ENCODE measurements at regions not wholly inside any gene's neighbourhood (a gene's known extent, or its start where the extent isn't known, plus 50 kb on each side); places are given as distances from the start of the nearest gene placed in this dataset.

DNA sequence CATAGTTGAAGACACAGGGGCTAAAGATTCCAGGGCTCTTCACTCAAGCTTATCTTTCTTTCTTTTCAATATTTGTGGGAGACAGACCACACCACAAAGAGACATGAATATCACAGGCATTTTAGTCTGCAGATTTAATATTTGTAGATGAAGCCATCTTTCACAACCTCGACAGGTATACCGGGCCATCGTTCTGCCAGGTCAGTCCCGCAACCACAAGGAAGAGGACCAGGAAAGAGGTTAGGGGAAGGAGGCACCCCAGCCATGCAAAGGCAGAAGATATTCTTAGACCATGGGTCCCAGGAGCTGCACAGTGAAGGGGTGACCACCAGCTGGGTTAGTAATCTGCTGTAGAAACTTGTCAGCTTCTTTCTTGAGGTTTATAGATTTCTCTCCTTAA, 66.8 kb upstream of the UCN3 start:
- ATAC-seq (ENCODE audit: poor library complexity) (no peak), DNase-seq (no peak)
- intact Hi-C loops (cut with DNase I) = no loop called here

DNA sequence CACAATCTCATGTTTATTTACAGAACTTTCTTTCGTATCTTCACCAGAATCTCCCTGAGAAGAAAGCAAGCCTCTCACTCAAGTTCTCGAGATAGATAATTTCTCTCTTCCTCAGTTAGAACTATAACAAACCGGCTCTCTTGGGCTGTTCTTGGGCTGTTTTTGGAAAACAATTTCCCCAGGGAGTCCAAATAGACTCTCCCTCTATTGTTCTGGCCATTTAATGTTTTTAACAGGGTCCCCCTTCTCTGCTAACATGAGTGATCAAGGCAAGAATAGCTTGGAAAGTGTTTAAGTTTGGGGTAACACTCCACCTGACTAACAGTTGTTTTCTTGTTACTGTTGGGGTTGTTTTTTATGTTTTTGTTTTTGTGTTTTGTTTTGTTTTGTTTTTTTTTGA, 64.8 kb upstream of the UCN3 start:
- DNase-seq (no peak), ATAC-seq (ENCODE audit: poor library complexity) (no peak)
- intact Hi-C loops (cut with DNase I) = no loop called here

DNA sequence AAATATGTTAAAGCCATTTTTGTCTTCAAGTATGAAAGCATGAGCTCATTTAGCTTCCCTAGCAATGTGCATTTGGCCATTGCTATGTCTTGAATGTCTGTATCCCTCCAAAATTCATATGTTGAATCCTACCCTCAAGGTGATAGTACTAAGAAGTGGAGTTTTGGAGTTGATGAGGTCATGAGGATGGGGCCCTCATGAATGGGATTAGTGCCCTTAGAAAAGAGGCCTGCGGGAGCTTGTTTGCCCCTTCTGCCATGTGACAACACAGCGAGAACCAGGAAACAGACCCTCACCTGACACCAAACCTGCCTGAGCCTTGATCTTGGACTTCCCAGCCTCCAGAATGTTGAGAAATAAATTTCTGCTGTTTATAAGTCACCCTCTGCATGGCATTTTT, 61.3 kb upstream of the UCN3 start:
- ATAC-seq (ENCODE audit: poor library complexity) = no peak
- intact Hi-C loops (cut with DNase I) = no loop called here
- no peak for DNase-seq

DNA sequence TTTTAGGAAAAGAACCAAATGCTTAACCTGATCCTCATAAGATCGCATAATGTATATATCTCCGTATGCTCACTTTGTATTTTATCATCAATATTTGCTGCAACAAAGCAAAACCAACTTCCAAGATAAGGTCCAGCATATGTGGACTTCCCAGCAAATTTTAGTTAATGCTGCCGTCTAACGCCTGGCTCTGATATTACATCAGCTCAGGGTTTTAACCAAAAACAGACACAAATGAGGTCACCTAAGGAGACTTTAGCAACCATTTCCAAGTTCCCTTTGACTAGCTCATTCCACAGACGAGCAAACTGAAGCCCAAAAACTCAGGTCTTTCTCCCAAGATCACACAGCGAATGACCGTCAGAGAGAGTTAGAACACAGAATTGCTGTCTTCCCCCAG, 59.4 kb upstream of the UCN3 start:
- DNase-seq (no peak), ATAC-seq (ENCODE audit: poor library complexity) (peak; percentile 61)
- intact Hi-C loops (cut with DNase I) = no loop called here

DNA sequence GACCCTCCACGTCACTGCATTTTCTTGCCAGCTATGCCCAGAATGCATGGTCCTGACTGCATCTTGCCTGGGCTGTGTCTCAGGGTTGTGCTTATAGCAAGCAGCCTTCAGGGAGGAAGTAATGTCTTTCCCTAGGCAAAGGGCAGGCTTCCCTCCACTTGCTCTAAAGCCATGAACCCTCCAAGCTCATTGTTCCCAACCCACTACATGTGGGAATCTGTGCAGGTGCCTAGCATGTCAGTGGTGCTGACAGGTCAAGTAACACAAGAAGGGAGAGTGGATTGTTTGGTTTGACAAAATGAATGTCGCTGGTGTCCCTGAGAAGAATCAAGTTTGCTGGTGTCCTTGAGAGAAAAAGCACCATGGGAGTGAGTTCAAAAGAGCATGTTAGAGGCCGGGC, 53.9 kb upstream of the UCN3 start:
- intact Hi-C loops (cut with DNase I) = no loop called here
- no peak for DNase-seq
- ATAC-seq (ENCODE audit: poor library complexity) = no peak

DNA sequence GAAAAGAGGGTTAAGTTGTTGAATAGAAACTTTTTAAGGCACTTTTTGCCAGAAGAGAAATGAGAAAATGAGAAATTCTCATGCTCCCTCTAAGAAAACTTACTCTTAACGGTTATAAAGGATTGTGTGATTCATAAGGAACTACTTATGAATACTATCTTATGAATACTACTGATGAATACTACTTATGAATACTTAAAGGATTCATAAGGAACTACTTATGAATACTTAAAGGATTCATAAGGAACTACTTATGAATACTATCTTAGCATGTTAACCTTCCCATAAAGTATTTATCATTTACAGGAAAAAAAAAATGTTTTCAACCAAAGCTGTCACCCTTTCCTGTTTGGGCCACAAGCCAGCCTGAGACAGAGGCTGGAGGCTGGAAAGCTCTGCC, 53.1 kb upstream of the UCN3 start:
- ATAC-seq (ENCODE audit: poor library complexity) = no peak

DNA sequence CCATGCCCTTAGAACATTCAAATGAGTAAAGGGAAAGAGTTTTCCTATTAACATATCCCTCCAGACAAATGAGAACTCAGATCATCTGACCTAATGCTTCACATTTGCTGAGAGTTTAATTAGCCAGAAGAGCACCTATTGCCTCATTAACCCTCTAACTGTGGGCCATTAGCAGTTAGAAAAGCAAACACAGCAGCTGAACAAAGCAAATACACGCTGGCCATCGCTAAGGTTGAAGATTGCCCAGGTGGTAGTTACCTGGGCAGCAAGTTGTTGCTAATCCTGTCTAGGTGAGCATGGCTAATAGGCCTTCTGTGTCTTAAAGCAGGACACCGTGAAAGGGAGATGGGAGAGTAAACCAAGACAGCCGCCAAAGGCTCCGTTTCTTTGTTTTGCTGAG, 49.9 kb upstream of the UCN3 start:
- ATAC-seq (ENCODE audit: poor library complexity) (no peak), DNase-seq (no peak)
- intact Hi-C loops (cut with DNase I) = no loop called here

More for the DNA sequence above, 53.1 kb upstream of the UCN3 start:
- intact Hi-C loops (cut with DNase I) = no loop called here
- no peak for DNase-seq

Measured in Right ventricle myocardium superior (tissue), 1 donor.